ENCODE measurements at regions not wholly inside any gene's neighbourhood (a gene's known extent, or its start where the extent isn't known, plus 50 kb on each side); places are given as distances from the start of the nearest gene placed in this dataset.

GRCh38 chr4:4762909-4763821 is 96.3 kb upstream of the MSX1 start:
- TF ChIP-seq, protein P1, sequence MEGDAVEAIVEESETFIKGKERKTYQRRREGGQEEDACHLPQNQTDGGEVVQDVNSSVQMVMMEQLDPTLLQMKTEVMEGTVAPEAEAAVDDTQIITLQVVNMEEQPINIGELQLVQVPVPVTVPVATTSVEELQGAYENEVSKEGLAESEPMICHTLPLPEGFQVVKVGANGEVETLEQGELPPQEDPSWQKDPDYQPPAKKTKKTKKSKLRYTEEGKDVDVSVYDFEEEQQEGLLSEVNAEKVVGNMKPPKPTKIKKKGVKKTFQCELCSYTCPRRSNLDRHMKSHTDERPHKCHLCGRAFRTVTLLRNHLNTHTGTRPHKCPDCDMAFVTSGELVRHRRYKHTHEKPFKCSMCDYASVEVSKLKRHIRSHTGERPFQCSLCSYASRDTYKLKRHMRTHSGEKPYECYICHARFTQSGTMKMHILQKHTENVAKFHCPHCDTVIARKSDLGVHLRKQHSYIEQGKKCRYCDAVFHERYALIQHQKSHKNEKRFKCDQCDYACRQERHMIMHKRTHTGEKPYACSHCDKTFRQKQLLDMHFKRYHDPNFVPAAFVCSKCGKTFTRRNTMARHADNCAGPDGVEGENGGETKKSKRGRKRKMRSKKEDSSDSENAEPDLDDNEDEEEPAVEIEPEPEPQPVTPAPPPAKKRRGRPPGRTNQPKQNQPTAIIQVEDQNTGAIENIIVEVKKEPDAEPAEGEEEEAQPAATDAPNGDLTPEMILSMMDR (IDR thresholded peaks at IDR 0.05; ENCODE audit: poor library complexity, severe bottlenecking): no peak
- DNase-seq (ENCODE audit: low spot score): no peak
- H3K27ac ChIP-seq (ENCODE audit: poor library complexity, severe bottlenecking): no peak overlapping the region

DNA sequence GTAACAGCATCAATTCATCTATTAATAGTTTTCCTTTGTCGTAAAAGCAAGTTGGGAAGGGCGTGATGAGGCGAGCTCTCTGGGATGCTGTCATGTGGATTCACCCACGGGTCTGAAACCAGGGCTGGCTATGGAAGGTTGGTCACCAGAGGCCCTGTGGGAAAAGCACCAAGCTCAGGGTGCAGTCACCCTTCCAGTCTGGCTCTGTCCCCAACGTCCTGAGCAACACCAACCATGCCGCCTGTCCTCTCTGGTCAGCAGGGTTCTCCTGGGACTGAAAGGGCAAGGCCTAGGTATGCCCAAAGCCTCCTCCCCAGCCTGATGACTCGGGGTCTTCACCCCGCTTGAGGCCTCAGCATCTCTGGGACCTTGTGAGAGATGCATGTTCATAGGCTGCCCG is 97.2 kb upstream of the MSX1 start:
- H3K36me3 ChIP-seq (ENCODE audit: low read depth): no peaks in the 10 kb centered on the region
- TF ChIP-seq, protein P1 (IDR thresholded peaks at IDR 0.05; ENCODE audit: poor library complexity, severe bottlenecking): no peak
- no peak overlapping the region for H3K27ac ChIP-seq (ENCODE audit: poor library complexity, severe bottlenecking)

More at GRCh38 chr4:4762909-4763821, 96.3 kb upstream of the MSX1 start:
- Histone ChIP-seq H3K36me3 (ENCODE audit: low read depth) (no peaks in the 10 kb centered on the region), H3K4me3 (ENCODE audit: severe bottlenecking) (no peak overlapping the region), H3K4me1 (ENCODE audit: insufficient read depth, poor library complexity, severe bottlenecking) (no peaks in the 10 kb centered on the region), H3K27me3 (ENCODE audit: insufficient read depth, poor library complexity, severe bottlenecking) (no peaks in the 10 kb centered on the region), H3K9me3 (ENCODE audit: severe bottlenecking) (no peaks in the 10 kb centered on the region)
- ATAC-seq (ENCODE audit: low read depth): peak; percentile 64; the same call in 2 of the 3 replicates

GRCh38 chr4:4761128-4761982 is 98.1 kb upstream of the MSX1 start:
- Histone ChIP-seq H3K36me3 (ENCODE audit: low read depth) (no peaks in the 10 kb centered on the region), H3K27me3 (ENCODE audit: insufficient read depth, poor library complexity, severe bottlenecking) (no peaks in the 10 kb centered on the region), H3K9me3 (ENCODE audit: severe bottlenecking) (no peaks in the 10 kb centered on the region), H3K4me1 (ENCODE audit: insufficient read depth, poor library complexity, severe bottlenecking) (no peaks in the 10 kb centered on the region), H3K4me3 (ENCODE audit: severe bottlenecking) (no peak overlapping the region), H3K27ac (ENCODE audit: poor library complexity, severe bottlenecking) (no peak overlapping the region)
- TF ChIP-seq, protein P1 (IDR thresholded peaks at IDR 0.05; ENCODE audit: poor library complexity, severe bottlenecking): no peak
- no peak for ATAC-seq (ENCODE audit: low read depth)
- DNase-seq (ENCODE audit: low spot score): no peak

More for the DNA sequence above, 97.2 kb upstream of the MSX1 start:
- ATAC-seq (ENCODE audit: low read depth): no peak
- DNase-seq (ENCODE audit: low spot score): no peak
- H3K4me1 ChIP-seq (ENCODE audit: insufficient read depth, poor library complexity, severe bottlenecking): no peaks in the 10 kb centered on the region
- no peaks in the 10 kb centered on the region for H3K27me3 ChIP-seq (ENCODE audit: insufficient read depth, poor library complexity, severe bottlenecking)
- H3K4me3 ChIP-seq (ENCODE audit: severe bottlenecking): no peak overlapping the region
- no peaks in the 10 kb centered on the region for H3K9me3 ChIP-seq (ENCODE audit: severe bottlenecking)

GRCh38 chr4:4759883-4760282 is 99.6 kb upstream of the MSX1 start:
- Histone ChIP-seq H3K9me3 (ENCODE audit: severe bottlenecking) (no peaks in the 10 kb centered on the region), H3K4me1 (ENCODE audit: insufficient read depth, poor library complexity, severe bottlenecking) (no peaks in the 10 kb centered on the region), H3K36me3 (ENCODE audit: low read depth) (no peaks in the 10 kb centered on the region), H3K27ac (ENCODE audit: poor library complexity, severe bottlenecking) (no peak overlapping the region), H3K4me3 (ENCODE audit: severe bottlenecking) (no peak overlapping the region), H3K27me3 (ENCODE audit: insufficient read depth, poor library complexity, severe bottlenecking) (no peaks in the 10 kb centered on the region)
- TF ChIP-seq, protein P1 (IDR thresholded peaks at IDR 0.05; ENCODE audit: poor library complexity, severe bottlenecking): no peak
- ATAC-seq (ENCODE audit: low read depth) (no peak), DNase-seq (ENCODE audit: low spot score) (no peak)

Measured in RWPE2 (cell line).